ENCODE measurements at regions not wholly inside any gene's neighbourhood (a gene's known extent, or its start where the extent isn't known, plus 50 kb on each side); places are given as distances from the start of the nearest gene placed in this dataset.

DNA sequence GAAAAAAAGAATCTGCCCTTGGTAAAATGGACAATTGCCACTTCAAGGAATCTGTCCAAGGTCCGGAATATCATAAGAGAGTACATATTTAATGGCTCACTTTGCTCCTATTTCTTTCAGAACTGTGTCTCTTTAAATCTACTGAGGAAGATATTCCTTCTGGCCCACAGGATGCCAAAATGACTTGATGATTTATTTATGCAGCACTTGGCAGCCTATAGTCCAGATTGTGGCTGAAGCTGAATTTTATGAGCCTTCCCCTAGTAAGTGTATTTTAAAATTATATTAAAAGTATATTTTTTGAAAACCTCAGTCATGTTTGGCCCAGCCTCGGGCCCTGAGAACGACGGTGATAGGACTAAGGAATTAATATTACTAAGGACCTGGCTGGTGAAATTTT is 465.1 kb upstream of the HNRNPA3 start:
- no peak for DNase-seq

DNA sequence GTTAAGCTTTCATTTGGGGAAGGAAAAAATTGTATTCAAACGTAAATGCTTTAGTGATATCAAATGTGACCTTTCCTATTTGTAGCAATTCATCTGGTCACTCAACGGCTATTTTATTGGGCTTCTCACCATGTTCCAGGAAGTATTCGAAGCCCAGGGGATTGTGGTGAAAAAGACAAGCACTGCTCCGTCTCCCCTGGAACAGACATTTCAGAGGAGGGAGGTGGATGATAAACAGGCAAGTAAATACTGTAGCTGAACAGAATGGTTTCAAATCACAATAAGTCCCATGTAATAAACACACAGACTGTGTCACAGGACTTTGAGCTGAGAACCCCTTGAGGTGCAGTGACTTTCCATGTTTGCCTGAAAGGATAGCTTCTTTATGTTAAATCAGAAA is 464.7 kb upstream of the HNRNPA3 start:
- DNase-seq: no peak

DNA sequence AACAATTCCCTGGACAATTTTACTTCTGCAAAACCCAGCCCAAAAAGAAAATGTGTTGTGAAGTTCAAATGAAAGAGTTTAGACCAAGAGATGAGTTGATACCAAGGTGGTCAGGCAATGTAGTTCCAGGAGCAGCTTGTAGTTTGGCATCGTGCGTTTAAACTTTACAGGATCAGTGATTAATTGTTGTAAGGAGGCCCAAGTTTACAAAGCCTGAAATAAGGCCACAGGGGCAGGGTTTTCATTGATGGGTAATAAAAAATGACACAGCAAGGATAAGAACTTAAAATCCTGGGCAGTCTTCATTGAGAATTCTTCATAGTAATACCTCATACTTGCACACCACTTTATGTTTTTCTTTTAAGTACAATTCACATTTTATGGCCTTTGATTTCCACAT is 463.9 kb upstream of the HNRNPA3 start:
- no peak for DNase-seq

DNA sequence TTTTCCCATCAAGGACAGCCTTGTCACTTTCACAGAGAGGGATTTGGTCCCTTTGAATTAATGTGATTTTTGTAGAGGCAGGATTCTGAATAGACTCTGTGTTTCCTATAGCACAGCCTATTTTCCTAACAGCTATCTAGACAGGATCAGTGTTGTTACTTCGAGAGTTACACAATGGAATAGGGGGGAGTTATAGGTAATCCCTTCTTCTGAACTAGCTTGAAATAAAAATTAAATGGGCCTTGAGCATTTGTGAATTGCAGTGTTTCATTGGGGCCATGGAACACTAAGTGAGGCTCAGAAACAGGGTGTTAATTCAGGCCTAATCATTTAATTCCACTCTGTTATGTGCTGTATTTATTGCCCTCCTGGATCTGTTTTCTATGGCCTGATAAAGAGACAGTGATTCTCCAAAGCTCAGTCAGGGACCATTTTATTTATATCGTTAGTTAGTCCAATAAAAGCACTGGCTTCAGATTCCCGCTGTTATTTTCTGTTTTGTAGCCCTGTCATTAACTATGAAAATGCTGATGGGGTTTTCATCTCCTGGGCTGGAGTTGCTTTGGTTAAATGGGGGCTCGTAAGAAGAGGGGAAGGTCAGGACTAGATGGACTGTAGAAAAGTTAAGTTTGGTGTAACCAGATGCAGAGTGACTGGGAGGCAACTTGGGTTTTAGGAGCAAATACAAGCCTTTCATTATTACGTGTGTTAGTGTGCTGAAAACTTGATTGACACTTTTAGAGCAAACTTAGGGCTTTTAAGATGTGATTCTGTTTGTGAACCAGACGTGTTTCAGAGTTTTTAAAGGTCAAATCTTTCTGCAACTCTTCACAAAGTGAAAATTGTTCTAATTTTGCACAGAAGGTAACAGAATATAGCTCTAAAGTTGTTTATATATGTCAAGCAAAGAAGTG is 461.0 kb upstream of the HNRNPA3 start:
- no peak for DNase-seq

DNA sequence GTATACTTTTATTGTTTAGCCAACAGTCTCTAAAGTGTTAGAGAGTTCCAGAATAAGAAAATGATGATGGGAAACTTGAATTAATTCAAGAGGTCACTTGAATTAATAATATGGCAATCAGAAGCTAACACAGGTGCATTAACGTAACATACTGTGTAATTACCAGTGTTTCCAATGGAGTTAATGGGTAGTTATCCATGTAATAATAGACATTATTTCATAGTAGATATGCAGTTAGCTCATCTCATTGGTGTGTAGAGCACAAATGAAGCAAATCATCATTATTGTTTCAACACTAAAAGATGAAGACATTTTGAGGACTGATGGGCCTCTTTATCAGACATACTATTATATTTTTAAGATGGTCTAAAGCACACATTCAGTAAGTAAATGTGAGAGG is 460.3 kb upstream of the HNRNPA3 start:
- DNase-seq: no peak

DNA sequence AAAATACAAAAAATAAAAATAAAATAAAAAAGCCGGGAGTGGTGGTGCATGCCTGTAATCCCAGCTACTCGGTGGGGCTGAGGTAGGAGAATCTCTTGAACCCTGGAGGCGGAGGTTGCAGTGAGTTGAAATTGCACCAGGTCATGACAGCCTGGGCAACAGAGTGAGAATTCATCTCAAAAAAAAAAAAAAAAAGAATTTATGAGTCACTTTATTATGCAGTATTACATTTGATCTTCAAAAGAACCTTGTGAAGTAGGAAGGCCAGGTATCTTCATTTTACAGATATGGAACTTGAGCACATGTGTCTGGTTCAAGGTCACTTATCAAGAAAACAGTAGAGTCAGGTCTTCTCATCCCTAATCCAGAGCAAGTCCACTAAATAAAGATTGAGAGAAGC is 459.4 kb upstream of the HNRNPA3 start:
- DNase-seq: no peak

DNA sequence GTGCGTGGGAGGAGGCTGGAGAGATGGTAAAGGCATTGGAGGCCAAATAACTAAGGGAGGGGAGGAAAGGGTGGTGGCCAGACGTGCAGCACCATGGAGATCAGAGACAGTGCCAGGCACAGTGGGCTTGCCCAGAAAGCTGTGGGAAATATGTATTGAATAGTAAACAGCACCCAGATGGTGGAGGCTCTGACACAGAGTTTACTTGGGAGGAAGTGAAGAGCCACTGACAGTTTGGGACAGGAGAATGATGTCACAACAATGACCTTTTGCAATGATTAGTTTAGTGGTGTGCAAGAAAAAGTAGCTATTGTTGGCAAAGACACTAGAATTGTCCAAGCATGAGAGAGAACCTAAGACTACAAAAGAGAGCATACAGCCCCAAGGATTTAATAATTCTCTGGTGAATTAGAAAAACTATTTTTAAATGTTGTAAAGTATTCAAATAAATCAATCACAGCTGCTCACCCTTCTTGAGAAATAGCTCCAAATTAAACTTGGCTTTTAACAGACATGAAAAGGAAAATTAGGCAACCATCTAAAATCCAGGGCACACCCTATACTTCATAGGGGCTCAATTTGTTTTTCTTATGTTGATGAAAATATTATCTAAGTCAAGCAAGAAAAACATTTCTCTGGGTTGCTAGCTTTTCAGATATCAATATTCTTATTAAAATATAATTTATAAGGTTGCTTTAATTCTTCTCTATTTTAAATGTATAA is 458.7 kb upstream of the HNRNPA3 start:
- no peak for DNase-seq

DNA sequence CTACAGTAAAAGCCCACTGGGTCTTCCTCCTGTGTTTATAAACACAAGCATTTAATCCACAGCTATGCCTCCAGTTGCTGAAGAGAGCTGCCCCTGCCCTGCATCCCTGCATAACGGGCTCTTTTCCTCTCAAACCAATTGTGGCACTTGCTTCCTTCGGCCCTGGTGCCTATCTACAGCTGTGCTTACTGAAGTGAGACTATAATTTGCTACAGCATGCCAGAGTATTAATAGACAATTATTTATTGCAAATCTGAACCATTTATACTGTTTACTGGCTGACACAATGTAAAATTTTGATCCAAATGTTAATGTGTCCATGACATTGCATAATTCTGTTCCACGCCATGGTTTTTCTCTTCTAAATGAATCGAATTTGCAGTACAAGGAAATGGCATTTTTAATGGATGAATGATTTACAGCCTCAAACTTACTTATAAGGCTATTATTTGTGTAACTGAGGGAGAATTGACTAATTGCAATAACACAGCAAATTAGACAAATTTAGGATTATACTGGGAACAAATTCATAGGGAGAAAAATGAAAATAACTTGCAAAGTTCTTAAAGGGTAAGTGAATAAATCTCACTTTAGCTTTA is 457.0 kb upstream of the HNRNPA3 start:
- no peak for DNase-seq

DNA sequence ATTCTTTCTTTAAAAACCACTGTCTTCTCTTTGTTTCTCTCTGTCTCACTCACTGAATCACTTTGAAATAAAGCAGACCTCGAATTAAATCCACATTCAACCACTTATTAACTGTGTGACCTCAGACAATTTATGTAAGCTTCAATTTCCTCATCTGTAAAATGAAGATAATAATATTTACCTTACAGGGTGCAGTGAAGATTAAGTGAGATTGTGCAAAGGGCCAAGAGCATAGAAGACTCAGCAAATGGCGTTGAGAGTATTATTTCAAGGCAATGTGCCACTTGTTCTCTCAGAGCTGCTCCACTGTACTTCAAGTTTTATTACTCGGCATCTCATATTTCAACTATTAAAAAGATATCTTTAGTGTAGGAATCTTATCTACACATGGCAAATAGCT is 454.2 kb upstream of the HNRNPA3 start:
- DNase-seq: no peak

DNA sequence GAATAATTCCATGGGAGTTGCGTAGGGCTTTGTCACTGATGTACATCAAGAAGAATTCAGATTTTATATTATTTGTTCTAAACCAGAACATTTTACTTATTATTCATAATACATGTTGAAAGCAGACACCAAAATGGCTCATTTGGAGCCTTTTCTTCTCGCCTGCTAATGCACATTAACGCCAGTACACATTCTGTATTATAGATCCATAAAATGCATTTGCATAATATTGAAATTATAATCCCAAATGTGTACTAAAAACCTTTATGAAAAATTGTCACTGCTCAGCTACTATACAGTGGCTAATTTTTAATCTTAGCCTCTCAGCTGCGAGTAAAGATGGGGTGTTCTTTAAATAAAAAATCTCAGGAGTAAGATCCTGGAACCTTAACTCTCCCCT is 452.2 kb upstream of the HNRNPA3 start:
- DNase-seq: no peak

DNA sequence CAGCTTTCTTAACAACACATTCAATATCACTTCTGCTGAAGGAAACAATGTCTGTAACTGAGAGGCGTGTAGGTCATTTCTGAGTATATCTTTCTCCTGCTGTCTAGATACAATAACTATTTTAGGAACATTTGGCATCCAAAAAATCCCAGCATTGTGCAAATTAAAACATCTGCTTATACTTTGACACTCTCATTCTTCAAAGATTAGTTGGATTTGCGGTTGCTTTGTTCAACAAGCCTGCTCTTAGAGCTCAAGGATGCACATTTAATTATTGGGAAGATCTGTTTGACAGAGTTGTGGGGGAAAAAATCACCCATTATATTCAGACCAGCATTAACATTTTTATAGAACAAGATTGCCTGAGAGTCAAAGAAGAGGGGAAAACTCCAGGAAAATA is 449.5 kb upstream of the HNRNPA3 start:
- DNase-seq: no peak

DNA sequence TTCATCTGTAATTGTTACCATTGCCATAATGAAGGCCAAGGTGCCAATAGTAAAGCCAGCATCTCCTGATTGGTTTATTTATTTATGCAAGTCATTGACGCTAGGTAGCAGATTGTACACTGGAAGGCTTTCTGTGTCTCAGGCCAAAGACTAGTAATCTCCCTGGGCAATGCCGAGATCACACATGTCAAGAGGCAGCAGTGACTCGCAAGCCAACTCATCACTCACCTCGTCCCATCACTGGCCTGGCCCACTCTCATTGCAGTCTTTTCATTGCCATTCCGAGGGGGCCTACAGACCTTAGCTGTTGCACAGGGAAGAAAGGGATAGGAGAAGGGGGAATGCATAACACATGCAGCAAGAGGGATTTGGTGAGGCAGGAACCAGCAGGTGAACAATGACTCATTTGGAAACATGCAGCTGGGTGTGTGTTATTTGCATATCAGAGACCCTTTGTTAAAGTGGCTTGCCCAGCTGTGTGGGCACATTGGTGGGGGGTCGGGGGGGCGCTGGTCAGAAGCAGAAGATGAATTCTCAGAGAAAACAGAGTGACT is 448.7 kb upstream of the HNRNPA3 start:
- no peak for DNase-seq

DNA sequence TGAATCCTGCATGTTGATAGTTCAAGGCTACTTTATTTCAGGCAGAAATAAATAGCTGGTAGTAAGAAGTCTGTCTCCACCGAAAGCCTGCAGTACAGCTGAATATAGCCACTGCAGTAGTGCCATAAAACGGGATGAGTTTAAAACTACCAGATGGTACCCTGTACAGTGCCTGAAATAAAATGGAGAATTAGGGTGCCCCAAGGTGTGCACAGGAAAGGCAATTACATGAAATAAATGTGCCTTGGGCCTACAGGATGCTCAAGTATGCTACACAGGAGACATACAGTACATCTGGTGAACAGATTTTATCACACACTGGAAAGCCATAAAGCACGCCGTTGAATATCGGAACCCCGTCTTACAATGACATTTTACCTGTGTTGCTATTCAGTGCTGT is 447.7 kb upstream of the HNRNPA3 start:
- no peak for DNase-seq

DNA sequence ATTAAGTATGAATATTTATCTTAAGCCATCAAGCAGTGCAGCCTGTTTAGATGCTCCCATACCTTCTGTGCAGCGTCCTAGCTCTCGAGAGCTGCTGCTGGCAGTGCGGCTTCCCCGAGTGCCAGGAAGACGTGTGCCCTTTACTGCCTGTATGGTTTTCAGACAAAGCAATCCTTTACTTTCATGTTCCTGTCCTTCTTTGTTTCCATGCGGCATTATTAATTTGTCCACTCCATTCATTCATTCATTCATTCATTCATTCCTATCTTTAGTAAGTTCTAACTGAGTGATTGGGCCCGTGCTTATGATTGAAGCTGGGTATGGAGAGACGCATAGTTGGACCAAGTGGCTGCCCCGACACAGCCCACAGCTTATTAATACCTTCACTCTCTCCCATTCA is 446.6 kb upstream of the HNRNPA3 start:
- no peak for DNase-seq

DNA sequence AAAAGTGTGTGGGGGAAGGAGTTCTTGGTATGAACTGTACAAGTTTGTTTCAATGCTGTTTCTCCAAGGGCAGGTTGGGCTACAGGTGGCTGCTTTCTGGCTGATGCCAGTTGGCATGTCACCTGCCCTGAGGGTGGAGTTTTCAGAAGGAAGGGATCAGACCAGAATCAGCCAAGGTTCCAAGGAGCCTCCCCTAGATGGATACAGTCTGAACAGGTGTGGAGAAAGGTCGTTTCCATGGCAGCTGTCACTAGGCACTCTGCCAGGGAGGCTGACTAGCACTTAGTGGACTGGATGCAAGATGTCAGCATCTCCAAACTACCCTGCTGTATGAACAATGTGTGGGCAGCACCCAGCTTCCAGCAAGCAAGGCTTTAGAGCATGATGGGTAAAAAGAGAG is 444.4 kb upstream of the HNRNPA3 start:
- no peak for DNase-seq

DNA sequence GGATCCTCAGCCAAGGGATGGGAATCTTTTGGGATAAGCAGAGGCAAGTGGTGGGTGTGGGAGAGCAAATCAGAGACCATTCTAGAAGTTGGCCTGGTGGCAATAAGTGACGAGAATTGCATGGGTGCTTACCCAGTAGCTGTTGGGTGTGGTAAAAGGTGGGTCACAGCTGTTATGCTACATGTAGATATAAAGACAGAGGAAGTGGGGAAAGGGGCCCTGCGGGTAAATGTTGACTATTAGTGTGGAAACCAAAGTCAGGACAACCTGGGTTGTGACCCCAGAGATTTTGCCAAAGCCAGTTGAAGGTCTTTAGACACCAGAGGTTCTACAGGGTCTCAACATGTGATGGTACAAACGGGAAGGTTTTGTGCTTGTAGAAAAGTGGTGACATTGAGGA is 443.6 kb upstream of the HNRNPA3 start:
- no peak for DNase-seq

DNA sequence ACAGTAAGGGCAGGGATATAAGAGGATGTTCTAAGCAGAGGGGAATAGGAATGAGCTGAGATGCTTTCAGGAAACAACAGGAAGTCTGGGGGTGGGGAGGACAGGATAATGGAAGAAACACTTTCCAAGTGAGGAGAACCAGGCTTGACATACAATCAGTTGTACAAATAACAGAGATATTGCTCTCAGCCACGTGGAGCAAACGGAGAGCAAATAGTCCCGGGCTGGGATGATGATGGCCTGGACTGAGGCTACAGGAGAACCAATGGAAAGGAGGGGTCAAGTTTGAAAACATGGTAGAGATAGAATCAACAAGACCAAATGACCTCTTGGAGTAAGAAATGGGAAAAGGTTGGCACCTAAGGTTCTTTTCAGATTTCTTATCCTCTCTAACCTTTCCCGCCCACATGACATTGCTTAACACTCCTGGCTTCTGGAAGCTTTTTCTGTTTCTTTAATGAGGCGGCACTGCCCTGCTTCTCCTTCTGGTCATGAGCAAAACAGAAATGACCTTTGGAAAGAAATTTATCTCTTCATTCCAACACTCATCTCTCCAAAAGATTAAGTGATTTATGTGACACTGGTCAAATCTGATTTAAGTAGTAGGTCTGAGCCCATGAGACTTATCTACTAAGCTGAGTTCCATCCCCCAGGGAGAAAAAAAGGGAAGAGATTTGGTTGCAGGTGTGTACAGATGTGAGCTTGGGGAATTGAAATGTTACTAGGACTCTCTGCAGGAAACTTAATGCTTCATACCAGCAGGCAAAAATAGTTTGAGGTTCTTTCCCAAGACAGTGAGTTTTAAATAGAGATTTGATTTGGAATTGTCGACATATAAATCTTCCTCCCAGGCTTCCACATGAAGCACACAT is 442.9 kb upstream of the HNRNPA3 start:
- no peak for DNase-seq

DNA sequence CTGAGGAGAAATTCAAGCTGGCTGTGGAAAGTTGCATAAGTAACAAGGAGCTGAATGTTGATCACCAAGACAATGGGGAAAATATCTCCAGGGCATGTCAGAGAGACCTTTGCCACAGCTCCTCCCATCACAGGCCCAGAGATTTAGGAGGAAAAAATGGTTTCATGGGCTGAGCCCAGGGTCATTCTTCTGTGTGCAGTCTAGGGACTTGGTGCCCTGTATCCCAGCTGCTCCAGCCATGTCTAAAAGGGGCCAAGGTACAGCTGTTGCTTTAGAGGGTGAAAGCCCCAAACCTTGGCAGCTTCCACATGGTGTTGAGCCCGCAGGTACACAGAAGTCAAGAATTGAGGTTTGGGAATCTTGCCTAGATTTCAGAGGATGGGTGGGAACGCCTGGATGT is 439.8 kb upstream of the HNRNPA3 start:
- no peak for DNase-seq

DNA sequence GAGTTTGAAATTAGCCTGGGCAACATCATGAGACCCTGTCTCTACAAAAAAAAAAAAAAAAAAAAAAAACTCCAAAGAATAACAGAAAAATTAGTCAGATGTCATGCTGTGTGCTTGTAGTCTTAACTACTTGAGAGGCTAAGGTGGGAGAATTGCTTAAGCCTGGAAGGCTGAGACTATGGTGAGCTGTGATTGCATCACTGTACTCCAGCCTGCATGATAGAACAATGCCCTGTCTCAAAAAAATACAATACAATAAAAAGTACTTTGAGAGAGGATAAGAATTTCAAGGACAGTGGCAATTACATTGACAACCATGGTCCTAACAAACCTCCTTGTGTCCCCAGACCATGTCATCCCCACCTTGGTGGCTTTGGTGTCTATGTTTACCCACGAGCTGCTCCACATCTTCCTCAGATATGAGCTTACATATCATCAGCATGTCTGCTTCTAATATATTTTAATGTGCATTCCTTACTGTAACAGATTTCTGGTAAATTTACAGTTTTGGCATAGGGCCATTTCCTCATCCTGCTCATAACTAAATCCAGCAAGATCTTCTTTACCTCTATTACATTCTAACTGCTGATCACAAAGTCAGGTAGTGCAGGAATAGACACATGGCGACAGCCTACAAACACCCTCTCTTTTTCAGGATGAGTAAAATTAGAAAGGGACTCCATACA is 437.7 kb upstream of the HNRNPA3 start:
- DNase-seq: no peak

DNA sequence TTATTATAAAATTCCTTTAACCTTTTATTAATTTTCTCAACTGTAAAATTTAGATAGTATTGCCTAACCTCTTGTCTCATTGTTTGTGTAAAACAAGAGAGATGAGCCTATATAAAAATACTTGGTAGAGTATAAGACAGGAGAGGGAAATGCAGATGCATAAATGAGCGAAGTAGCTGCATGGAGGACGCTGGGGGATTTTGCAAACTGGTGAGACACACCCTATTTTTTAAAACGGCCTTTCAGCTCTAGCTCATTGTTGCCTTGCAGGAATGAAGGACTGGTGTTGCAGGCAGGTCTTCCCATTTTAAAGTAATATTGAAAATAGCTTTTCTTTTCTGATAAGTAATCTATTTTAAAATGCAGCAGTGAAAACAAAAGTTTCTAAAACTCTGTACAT is 435.3 kb upstream of the HNRNPA3 start:
- no peak for DNase-seq

DNA sequence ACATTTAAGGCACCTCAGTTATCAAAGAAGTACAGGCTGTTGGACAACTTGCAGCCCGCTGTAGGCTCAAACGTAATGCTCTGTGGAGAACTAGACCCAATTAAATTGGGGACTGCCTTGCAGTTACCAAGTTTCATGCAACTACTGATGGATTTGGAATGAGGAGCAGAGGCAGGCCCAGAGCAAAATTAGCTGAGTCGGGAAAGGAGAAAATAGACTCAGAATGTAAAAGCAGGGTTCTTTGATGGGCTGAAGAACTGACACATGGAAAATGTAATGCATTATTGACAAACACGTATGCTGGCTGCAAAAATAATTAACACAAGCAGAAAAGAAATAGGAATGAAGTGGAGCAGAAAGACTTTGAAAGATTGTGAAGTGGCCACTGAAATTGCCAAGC is 432.7 kb upstream of the HNRNPA3 start:
- DNase-seq: no peak

DNA sequence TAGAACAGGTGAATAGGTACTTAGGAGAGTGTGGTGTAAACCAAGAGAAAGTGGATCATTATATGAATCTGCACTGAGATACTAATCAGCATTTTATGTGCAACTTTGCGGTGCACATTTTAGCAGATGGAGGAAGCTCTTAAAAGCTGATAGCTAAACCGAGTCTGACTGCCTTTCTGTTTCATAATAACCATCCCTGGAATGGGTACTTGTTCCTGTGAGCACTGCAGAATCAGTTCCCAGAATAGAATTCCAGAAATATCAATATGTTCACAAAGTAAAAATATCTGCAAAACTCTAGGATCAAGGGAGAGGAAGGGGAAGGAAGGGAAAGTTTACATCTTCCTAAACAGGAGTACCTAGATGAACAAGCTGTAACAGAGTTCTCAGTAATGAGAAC is 432.2 kb upstream of the HNRNPA3 start:
- DNase-seq: no peak

Measured in NCI-H1436 (cell line).